DMS 273 treated with DMSO at 0.1 percent for 48 hours (cell line): ENCODE measurements at regions not wholly inside any gene's neighbourhood (a gene's known extent, or its start where the extent isn't known, plus 50 kb on each side); places are given as distances from the start of the nearest gene placed in this dataset.

Experiments
- DNase-seq: peaks from one replicate; lab custom pipeline; 2025; lab: John Stamatoyannopoulos, UW

- DNase-seq: no peak
These were observed 364.1 kb downstream of the BRINP1 start for GRCh38 chr9:119005162-119005561.

- DNase-seq: peak; percentile 54
These were observed 360.0 kb downstream of the BRINP1 start for GRCh38 chr9:119009249-119009648.

- DNase-seq: no peak
These were observed 349.0 kb downstream of the BRINP1 start for GRCh38 chr9:119020284-119020683.

GRCh38 chr9:119020730-119021333 lies 348.4 kb downstream of the BRINP1 start:
- DNase-seq: no peak

- peak; percentile 74 for DNase-seq
These were observed 343.1 kb downstream of the BRINP1 start for GRCh38 chr9:119026120-119026519.

GRCh38 chr9:119027901-119028699 lies 341.1 kb downstream of the BRINP1 start:
- DNase-seq: no peak

- no peak for DNase-seq
These were observed 339.3 kb downstream of the BRINP1 start for GRCh38 chr9:119029886-119030285.

GRCh38 chr9:119033596-119033995 lies 335.6 kb downstream of the BRINP1 start:
- DNase-seq: no peak

GRCh38 chr9:119036969-119037368 lies 332.3 kb downstream of the BRINP1 start:
- DNase-seq: no peak

GRCh38 chr9:119043996-119044395 lies 325.2 kb downstream of the BRINP1 start:
- no peak for DNase-seq

GRCh38 chr9:119044806-119045205 lies 324.4 kb downstream of the BRINP1 start:
- no peak for DNase-seq

- DNase-seq: no peak
These were observed 321.5 kb downstream of the BRINP1 start for GRCh38 chr9:119047513-119048307.

GRCh38 chr9:119050281-119050680 lies 319.0 kb downstream of the BRINP1 start:
- DNase-seq: no peak

- no peak for DNase-seq
These were observed 316.8 kb downstream of the BRINP1 start for GRCh38 chr9:119052339-119053030.

GRCh38 chr9:119053070-119053469 lies 316.2 kb downstream of the BRINP1 start:
- no peak for DNase-seq

- DNase-seq: no peak
These were observed 308.4 kb downstream of the BRINP1 start for GRCh38 chr9:119060629-119061385.

GRCh38 chr9:119071636-119072035 lies 297.6 kb downstream of the BRINP1 start:
- no peak for DNase-seq

- DNase-seq: no peak
These were observed 295.2 kb downstream of the BRINP1 start for GRCh38 chr9:119074017-119074416.

- no peak for DNase-seq
These were observed 291.2 kb downstream of the BRINP1 start for GRCh38 chr9:119078015-119078414.

GRCh38 chr9:119083673-119084072 lies 285.6 kb downstream of the BRINP1 start:
- no peak for DNase-seq

GRCh38 chr9:119086590-119086989 lies 282.6 kb downstream of the BRINP1 start:
- no peak for DNase-seq
